ENCODE measurements at regions not wholly inside any gene's neighbourhood (a gene's known extent, or its start where the extent isn't known, plus 50 kb on each side); places are given as distances from the start of the nearest gene placed in this dataset.

GRCh38 chr4:127145006-127145540 lies 487.7 kb upstream of the INTU start:
- Histone ChIP-seq H3K4me3 (replicated peaks; ENCODE audit: insufficient read depth, low read length) (no peak overlapping the region), H3K27ac (replicated peaks) (no peak overlapping the region), H3K27me3 (ENCODE audit: insufficient read depth, poor library complexity, severe bottlenecking) (peaks cover 2% of the 10 kb centered on the region)
- no peak for TF ChIP-seq GABPA (IDR thresholded peaks at IDR 0.05; ENCODE audit: low read depth)
- no peak for TF ChIP-seq SPI1 (IDR thresholded peaks at IDR 0.05; ENCODE audit: borderline replicate concordance, low read depth)
- TF ChIP-seq REST (IDR thresholded peaks at IDR 0.05; ENCODE audit: insufficient replicate concordance, low read depth), result no peak
- TF ChIP-seq POLR2AphosphoS5 (IDR thresholded peaks at IDR 0.05; ENCODE audit: low read depth), result no peak
- TF ChIP-seq, protein P1, sequence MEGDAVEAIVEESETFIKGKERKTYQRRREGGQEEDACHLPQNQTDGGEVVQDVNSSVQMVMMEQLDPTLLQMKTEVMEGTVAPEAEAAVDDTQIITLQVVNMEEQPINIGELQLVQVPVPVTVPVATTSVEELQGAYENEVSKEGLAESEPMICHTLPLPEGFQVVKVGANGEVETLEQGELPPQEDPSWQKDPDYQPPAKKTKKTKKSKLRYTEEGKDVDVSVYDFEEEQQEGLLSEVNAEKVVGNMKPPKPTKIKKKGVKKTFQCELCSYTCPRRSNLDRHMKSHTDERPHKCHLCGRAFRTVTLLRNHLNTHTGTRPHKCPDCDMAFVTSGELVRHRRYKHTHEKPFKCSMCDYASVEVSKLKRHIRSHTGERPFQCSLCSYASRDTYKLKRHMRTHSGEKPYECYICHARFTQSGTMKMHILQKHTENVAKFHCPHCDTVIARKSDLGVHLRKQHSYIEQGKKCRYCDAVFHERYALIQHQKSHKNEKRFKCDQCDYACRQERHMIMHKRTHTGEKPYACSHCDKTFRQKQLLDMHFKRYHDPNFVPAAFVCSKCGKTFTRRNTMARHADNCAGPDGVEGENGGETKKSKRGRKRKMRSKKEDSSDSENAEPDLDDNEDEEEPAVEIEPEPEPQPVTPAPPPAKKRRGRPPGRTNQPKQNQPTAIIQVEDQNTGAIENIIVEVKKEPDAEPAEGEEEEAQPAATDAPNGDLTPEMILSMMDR (IDR thresholded peaks at IDR 0.05; ENCODE audit: insufficient read depth, low read length), result no peak
- DNase-seq (ENCODE audit: low read depth in 1 of 2, low spot score in 1 of 2), result no peak

DNA sequence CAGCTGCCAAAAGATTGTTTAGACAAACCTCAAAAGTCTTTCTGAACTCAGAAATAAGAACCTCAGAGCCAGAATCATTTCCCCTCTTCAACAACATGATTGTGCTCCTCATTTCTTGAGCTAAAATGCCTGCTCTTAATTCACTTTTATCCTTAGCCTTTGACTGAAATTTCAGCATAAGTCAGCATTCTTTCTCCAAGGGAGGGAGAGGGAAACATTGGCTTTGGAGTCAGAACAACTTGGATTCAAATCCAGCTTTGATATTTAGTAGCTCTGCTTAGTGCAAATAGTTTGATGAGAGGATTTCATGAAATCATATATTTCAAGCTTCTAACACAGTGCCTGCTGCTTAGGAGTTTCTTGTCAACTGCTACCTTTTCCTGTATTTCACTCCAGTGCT lies 484.6 kb upstream of the INTU start:
- DNase-seq (ENCODE audit: low read depth in 1 of 2, low spot score in 1 of 2), result no peak
- no peak overlapping the region for H3K4me3 ChIP-seq (replicated peaks; ENCODE audit: insufficient read depth, low read length)
- no peak for TF ChIP-seq POLR2AphosphoS5 (IDR thresholded peaks at IDR 0.05; ENCODE audit: low read depth)
- TF ChIP-seq GABPA (IDR thresholded peaks at IDR 0.05; ENCODE audit: low read depth), result no peak
- TF ChIP-seq, protein P1 (IDR thresholded peaks at IDR 0.05; ENCODE audit: insufficient read depth, low read length), result no peak
- no peak for TF ChIP-seq REST (IDR thresholded peaks at IDR 0.05; ENCODE audit: insufficient replicate concordance, low read depth)
- no peak for TF ChIP-seq SPI1 (IDR thresholded peaks at IDR 0.05; ENCODE audit: borderline replicate concordance, low read depth)
- no peak overlapping the region for H3K27ac ChIP-seq (replicated peaks)
- H3K27me3 ChIP-seq (ENCODE audit: insufficient read depth, poor library complexity, severe bottlenecking), result peaks cover 2% of the 10 kb centered on the region

DNA sequence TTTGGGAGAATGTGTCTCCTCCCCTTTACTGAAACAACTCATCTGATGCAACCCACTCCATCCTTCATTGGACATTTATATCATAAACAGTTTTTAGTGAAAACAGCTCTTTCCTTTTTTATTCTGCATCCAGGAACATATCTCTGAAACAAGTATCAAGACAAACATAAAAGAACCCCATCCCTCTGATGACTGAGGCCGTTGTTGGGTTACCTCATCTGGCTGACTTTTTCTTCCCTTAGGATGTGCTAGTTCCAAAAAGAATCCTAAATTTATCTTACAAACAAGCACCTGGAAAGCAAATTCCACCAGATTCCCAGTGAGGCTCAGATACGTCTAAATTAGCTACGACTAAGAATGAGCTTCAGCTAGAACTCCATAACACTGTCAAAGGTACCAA lies 483.7 kb upstream of the INTU start:
- TF ChIP-seq POLR2AphosphoS5 (IDR thresholded peaks at IDR 0.05; ENCODE audit: low read depth), result no peak
- TF ChIP-seq REST (IDR thresholded peaks at IDR 0.05; ENCODE audit: insufficient replicate concordance, low read depth), result no peak
- TF ChIP-seq GABPA (IDR thresholded peaks at IDR 0.05; ENCODE audit: low read depth), result no peak
- no peak for TF ChIP-seq SPI1 (IDR thresholded peaks at IDR 0.05; ENCODE audit: borderline replicate concordance, low read depth)
- TF ChIP-seq, protein P1 (IDR thresholded peaks at IDR 0.05; ENCODE audit: insufficient read depth, low read length), result no peak
- Histone ChIP-seq H3K27me3 (ENCODE audit: insufficient read depth, poor library complexity, severe bottlenecking) (peaks cover 2% of the 10 kb centered on the region), H3K27ac (replicated peaks) (no peak overlapping the region), H3K4me3 (replicated peaks; ENCODE audit: insufficient read depth, low read length) (no peak overlapping the region)
- DNase-seq (ENCODE audit: low read depth in 1 of 2, low spot score in 1 of 2), result no peak

Data from HL-60 (cell line).